Activated naive CD8-positive, alpha-beta T cell treated with anti-CD3 and anti-CD28 coated beads, Interleukin-2, amount 10 ng/mL, durations not matched to agents 7 days and 5 days (primary cell): ENCODE measurements at regions not wholly inside any gene's neighbourhood (a gene's known extent, or its start where the extent isn't known, plus 50 kb on each side); places are given as distances from the start of the nearest gene placed in this dataset.
"Not testable (repeated sequence)": the region's sequence is repeated elsewhere in the genome, so short reads cannot be mapped to it uniquely, and the experiment has no call there.

Experiments
- ATAC-seq: fragments of 150-1000 bp; cut with Tn5 transposase; one replicate; pipeline ENCODE4 v1.10.0; 2021; ENCODE audit warnings: low read depth, moderate library complexity
- POLR2A ChIA-PET: fragments of 350-600 bp; sonication (Branson Sonifier 250); formaldehyde crosslinking; loops from one replicate; lab custom pipeline; 2021; ENCODE audit warnings: antibody characterized with exemption; lab: Charles Lee
- DNase-seq: peaks from one replicate; pipeline ENCODE4 v3.0.0; 2021
- H3K27ac Mint-ChIP-seq: one replicate; pipeline ENCODE4 v1.8.0; 2022; ENCODE audit warnings: mild to moderate bottlenecking, mixed read lengths
- H3K27me3 Mint-ChIP-seq: one replicate; pipeline ENCODE4 v1.8.0; 2022; ENCODE audit warnings: mild to moderate bottlenecking, moderate library complexity, mixed read lengths
- H3K36me3 Mint-ChIP-seq: one replicate; pipeline ENCODE4 v1.8.0; 2021; ENCODE audit warnings: mild to moderate bottlenecking, mixed read lengths
- H3K4me1 Mint-ChIP-seq: one replicate; pipeline ENCODE4 v1.8.0; 2021; ENCODE audit warnings: mixed read lengths
- H3K4me3 Mint-ChIP-seq: one replicate; pipeline ENCODE4 v1.8.0; 2022; ENCODE audit warnings: mild to moderate bottlenecking, moderate library complexity, mixed read lengths
- H3K9me3 Mint-ChIP-seq: one replicate; pipeline ENCODE4 v1.8.0; 2021; ENCODE audit warnings: mixed read lengths

- no peak for DNase-seq
- POLR2A ChIA-PET = no interaction called here
- no peaks in the 10 kb centered on the region for H3K9me3 Mint-ChIP-seq
- peaks cover 6% of the 10 kb centered on the region for H3K4me1 Mint-ChIP-seq
- ATAC-seq = no peak
- H3K4me3 Mint-ChIP-seq = peak overlapping the region; percentile 69
- no peak overlapping the region for H3K27ac Mint-ChIP-seq
- peaks cover 32% of the 10 kb centered on the region for H3K27me3 Mint-ChIP-seq
- no peaks in the 10 kb centered on the region for H3K36me3 Mint-ChIP-seq
Observed at GRCh38 chr13:22925881-22926747, 254.7 kb upstream of the SGCG start.

GRCh38 chr13:22926748-22927400 is 253.9 kb upstream of the SGCG start:
- POLR2A ChIA-PET = no interaction called here
- Mint-ChIP-seq H3K9me3 (no peaks in the 10 kb centered on the region), H3K27me3 (peaks cover 32% of the 10 kb centered on the region), H3K27ac (no peak overlapping the region), H3K4me1 (peaks cover 6% of the 10 kb centered on the region), H3K4me3 (no peak overlapping the region), H3K36me3 (no peaks in the 10 kb centered on the region)
- ATAC-seq (no peak), DNase-seq (no peak)

GRCh38 chr13:22927845-22928244 is 252.9 kb upstream of the SGCG start:
- peaks cover 29% of the 10 kb centered on the region for H3K27me3 Mint-ChIP-seq
- DNase-seq, H3K4me3 Mint-ChIP-seq, H3K27ac Mint-ChIP-seq, H3K4me1 Mint-ChIP-seq, POLR2A ChIA-PET, ATAC-seq, H3K36me3 Mint-ChIP-seq, H3K9me3 Mint-ChIP-seq: not testable (repeated sequence)

GRCh38 chr13:22929381-22930126 is 251.2 kb upstream of the SGCG start:
- H3K36me3 Mint-ChIP-seq = no peaks in the 10 kb centered on the region
- peaks cover 6% of the 10 kb centered on the region for H3K4me1 Mint-ChIP-seq
- POLR2A ChIA-PET = no interaction called here
- H3K27me3 Mint-ChIP-seq = peaks cover 28% of the 10 kb centered on the region
- H3K4me3 Mint-ChIP-seq = no peak overlapping the region
- DNase-seq (no peak), ATAC-seq (no peak)
- no peak overlapping the region for H3K27ac Mint-ChIP-seq
- no peaks in the 10 kb centered on the region for H3K9me3 Mint-ChIP-seq

- no peak for DNase-seq
- no peaks in the 10 kb centered on the region for H3K9me3 Mint-ChIP-seq
- H3K27ac Mint-ChIP-seq = no peak overlapping the region
- no peak overlapping the region for H3K4me3 Mint-ChIP-seq
- no peaks in the 10 kb centered on the region for H3K36me3 Mint-ChIP-seq
- H3K27me3 Mint-ChIP-seq = peaks cover 11% of the 10 kb centered on the region
- ATAC-seq = no peak
- POLR2A ChIA-PET = no interaction called here
- peaks cover 1% of the 10 kb centered on the region for H3K4me1 Mint-ChIP-seq
Observed at GRCh38 chr13:22931576-22931975, 249.2 kb upstream of the SGCG start.

GRCh38 chr13:22932632-22933412 is 248.0 kb upstream of the SGCG start:
- H3K27me3 Mint-ChIP-seq, DNase-seq, POLR2A ChIA-PET: not testable (repeated sequence)

GRCh38 chr13:22933571-22934181 is 247.1 kb upstream of the SGCG start:
- DNase-seq = no peak
- Mint-ChIP-seq H3K36me3 (no peaks in the 10 kb centered on the region), H3K4me3 (no peak overlapping the region), H3K27ac (no peak overlapping the region), H3K27me3 (no peaks in the 10 kb centered on the region), H3K4me1 (no peaks in the 10 kb centered on the region), H3K9me3 (no peaks in the 10 kb centered on the region)
- POLR2A ChIA-PET = no interaction called here
- no peak for ATAC-seq

More at GRCh38 chr13:22932632-22933412, 248.0 kb upstream of the SGCG start:
- not testable (repeated sequence) for ATAC-seq, H3K36me3 Mint-ChIP-seq, H3K27ac Mint-ChIP-seq, H3K4me3 Mint-ChIP-seq, H3K9me3 Mint-ChIP-seq, H3K4me1 Mint-ChIP-seq

GRCh38 chr13:22934744-22935523 is 245.8 kb upstream of the SGCG start:
- DNase-seq (no peak), ATAC-seq (no peak)
- Mint-ChIP-seq H3K9me3 (no peaks in the 10 kb centered on the region), H3K4me3 (no peak overlapping the region), H3K36me3 (no peaks in the 10 kb centered on the region), H3K27me3 (no peaks in the 10 kb centered on the region), H3K4me1 (no peaks in the 10 kb centered on the region), H3K27ac (no peak overlapping the region)
- POLR2A ChIA-PET = no interaction called here

GRCh38 chr13:22936228-22936627 is 244.6 kb upstream of the SGCG start:
- no peaks in the 10 kb centered on the region for H3K4me1 Mint-ChIP-seq
- H3K27me3 Mint-ChIP-seq = no peaks in the 10 kb centered on the region
- H3K4me3 Mint-ChIP-seq = no peak overlapping the region
- no peaks in the 10 kb centered on the region for H3K36me3 Mint-ChIP-seq
- DNase-seq = no peak
- no peak overlapping the region for H3K27ac Mint-ChIP-seq
- POLR2A ChIA-PET = no interaction called here
- H3K9me3 Mint-ChIP-seq = no peaks in the 10 kb centered on the region
- ATAC-seq = no peak

- Mint-ChIP-seq H3K27ac (no peak overlapping the region), H3K27me3 (no peaks in the 10 kb centered on the region), H3K4me3 (no peak overlapping the region), H3K4me1 (no peaks in the 10 kb centered on the region), H3K9me3 (no peaks in the 10 kb centered on the region), H3K36me3 (no peaks in the 10 kb centered on the region)
- DNase-seq (no peak), ATAC-seq (no peak)
- POLR2A ChIA-PET = no interaction called here
Observed at GRCh38 chr13:22937241-22937640, 243.5 kb upstream of the SGCG start.

- Mint-ChIP-seq H3K4me1 (no peaks in the 10 kb centered on the region), H3K4me3 (no peak overlapping the region)
Observed at GRCh38 chr13:22937953-22938352, 242.8 kb upstream of the SGCG start.

GRCh38 chr13:22938576-22938975 is 242.2 kb upstream of the SGCG start:
- Mint-ChIP-seq H3K27me3 (no peaks in the 10 kb centered on the region), H3K4me3 (no peak overlapping the region), H3K9me3 (no peaks in the 10 kb centered on the region), H3K36me3 (no peaks in the 10 kb centered on the region), H3K27ac (no peak overlapping the region), H3K4me1 (no peaks in the 10 kb centered on the region)
- no peak for DNase-seq
- POLR2A ChIA-PET = no interaction called here
- ATAC-seq = no peak

More at GRCh38 chr13:22937953-22938352, 242.8 kb upstream of the SGCG start:
- no peaks in the 10 kb centered on the region for H3K9me3 Mint-ChIP-seq
- no peaks in the 10 kb centered on the region for H3K27me3 Mint-ChIP-seq
- no peak for DNase-seq
- no peak overlapping the region for H3K27ac Mint-ChIP-seq
- no peaks in the 10 kb centered on the region for H3K36me3 Mint-ChIP-seq
- no peak for ATAC-seq
- POLR2A ChIA-PET = no interaction called here
